Esophagus squamous epithelium (tissue), 5 donors: ENCODE measurements at regions not wholly inside any gene's neighbourhood (a gene's known extent, or its start where the extent isn't known, plus 50 kb on each side); places are given as distances from the start of the nearest gene placed in this dataset.

ENCODE experiments used
- DNase-seq: peaks from one replicate; lab custom pipeline; 2025; lab: John Stamatoyannopoulos, UW
- H3K27ac ChIP-seq, 4 donors: fragments of 200-600 bp; sonication (generic); one replicate each; pipeline ENCODE4 v1.5.1; 2016 to 2019; ENCODE audit warnings: mild to moderate bottlenecking in 1 of 4
- H3K27me3 ChIP-seq, 4 donors: fragments of 200-600 bp; sonication (generic); 1 replicate in 3 of 4; 2 replicates in 1 of 4; pipeline versions ENCODE4 v1.5.1 to v1.6.0; 2017 to 2021; ENCODE audit warnings: antibody characterized with exemption in 1 of 4
- H3K36me3 ChIP-seq, 3 donors: fragments of 200-600 bp; sonication (generic); one replicate each; pipeline ENCODE4 v1.5.1; 2016 to 2019
- H3K4me1 ChIP-seq, 3 donors: fragments of 200-600 bp; sonication (generic); one replicate each; pipeline ENCODE4 v1.5.1; 2017 to 2019
- H3K4me3 ChIP-seq, 4 donors: fragments of 200-600 bp; sonication (generic); 1 replicate in 3 of 4; 2 replicates in 1 of 4; pipeline ENCODE4 v1.5.1; 2016 to 2019; ENCODE audit warnings: mild to moderate bottlenecking in 2 of 4, moderate library complexity in 1 of 4
- H3K9me3 ChIP-seq, 3 donors: fragments of 200-600 bp; sonication (generic); one replicate each; pipeline ENCODE4 v1.5.1; 2016 to 2019
- POLR2A ChIP-seq, 4 donors: fragments of 450-650 bp; IDR thresholded peaks; one replicate each; pipeline ENCODE4 v1.6.1; 2017; ENCODE audit warnings: antibody characterized with exemption in 4 of 4, mild to moderate bottlenecking in 4 of 4, moderate library complexity in 3 of 4
- WGBS, 2 donors: methylation state at CpG; one replicate each; pipeline ENCODE4 v1.1.5; 2018; 5-methylcytosine and 5-hydroxymethylcytosine counted together
- intact Hi-C: fragments of 100-400 bp; cut with DNase I; formaldehyde crosslinking; loops from one replicate; pipeline ENCODE4 v1.15.0; 2022
- TF ChIP-seq, protein P1 (sequence below), 6 experiments: fragments of 450-650 bp in 4 of 6; fragments of 200-600 bp in 2 of 6; sonication (generic) in 2 of 6; IDR thresholded peaks; one replicate each; pipeline ENCODE4 v1.5.1; 2016 to 2019; ENCODE audit warnings: antibody characterized with exemption in 6 of 6, mild to moderate bottlenecking in 4 of 6, moderate library complexity in 4 of 6
- donor health status: DM: yes; HTN: yes; CAD: no.

DNA sequence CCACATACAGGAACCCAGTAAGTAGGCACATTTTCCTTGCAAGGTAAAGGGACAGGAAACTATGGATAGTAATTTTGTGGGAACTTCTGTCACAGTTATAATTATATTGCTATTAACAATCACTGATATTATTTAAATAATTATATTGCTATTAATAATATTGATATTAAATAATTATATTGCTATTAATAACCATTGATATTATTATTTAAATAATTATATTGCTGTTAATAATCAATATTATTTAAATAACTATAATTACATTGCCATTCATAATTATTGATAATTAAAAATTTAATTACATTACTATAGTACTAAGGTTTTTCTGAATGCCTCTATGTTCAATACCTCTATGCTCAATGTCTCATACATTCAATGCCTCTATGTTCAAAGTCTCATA lies 385.6 kb upstream of the SGCD start:
- no peak overlapping the region for H3K27ac ChIP-seq
- no peaks in the 10 kb centered on the region for H3K27me3 ChIP-seq
- no peak for TF ChIP-seq POLR2A (IDR thresholded peaks at IDR 0.05)
- TF ChIP-seq, protein P1, sequence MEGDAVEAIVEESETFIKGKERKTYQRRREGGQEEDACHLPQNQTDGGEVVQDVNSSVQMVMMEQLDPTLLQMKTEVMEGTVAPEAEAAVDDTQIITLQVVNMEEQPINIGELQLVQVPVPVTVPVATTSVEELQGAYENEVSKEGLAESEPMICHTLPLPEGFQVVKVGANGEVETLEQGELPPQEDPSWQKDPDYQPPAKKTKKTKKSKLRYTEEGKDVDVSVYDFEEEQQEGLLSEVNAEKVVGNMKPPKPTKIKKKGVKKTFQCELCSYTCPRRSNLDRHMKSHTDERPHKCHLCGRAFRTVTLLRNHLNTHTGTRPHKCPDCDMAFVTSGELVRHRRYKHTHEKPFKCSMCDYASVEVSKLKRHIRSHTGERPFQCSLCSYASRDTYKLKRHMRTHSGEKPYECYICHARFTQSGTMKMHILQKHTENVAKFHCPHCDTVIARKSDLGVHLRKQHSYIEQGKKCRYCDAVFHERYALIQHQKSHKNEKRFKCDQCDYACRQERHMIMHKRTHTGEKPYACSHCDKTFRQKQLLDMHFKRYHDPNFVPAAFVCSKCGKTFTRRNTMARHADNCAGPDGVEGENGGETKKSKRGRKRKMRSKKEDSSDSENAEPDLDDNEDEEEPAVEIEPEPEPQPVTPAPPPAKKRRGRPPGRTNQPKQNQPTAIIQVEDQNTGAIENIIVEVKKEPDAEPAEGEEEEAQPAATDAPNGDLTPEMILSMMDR (IDR thresholded peaks at IDR 0.05), result no peak
- no peaks in the 10 kb centered on the region for H3K36me3 ChIP-seq
- no peak overlapping the region for H3K4me3 ChIP-seq
- DNase-seq, result no peak
- no peaks in the 10 kb centered on the region for H3K9me3 ChIP-seq
- H3K4me1 ChIP-seq, result no peaks in the 10 kb centered on the region
- intact Hi-C loops, result loop anchor here (5.0 kb wide), 1 partner anchor 876 kb away; no protein-coding TSS in a partner anchor

DNA sequence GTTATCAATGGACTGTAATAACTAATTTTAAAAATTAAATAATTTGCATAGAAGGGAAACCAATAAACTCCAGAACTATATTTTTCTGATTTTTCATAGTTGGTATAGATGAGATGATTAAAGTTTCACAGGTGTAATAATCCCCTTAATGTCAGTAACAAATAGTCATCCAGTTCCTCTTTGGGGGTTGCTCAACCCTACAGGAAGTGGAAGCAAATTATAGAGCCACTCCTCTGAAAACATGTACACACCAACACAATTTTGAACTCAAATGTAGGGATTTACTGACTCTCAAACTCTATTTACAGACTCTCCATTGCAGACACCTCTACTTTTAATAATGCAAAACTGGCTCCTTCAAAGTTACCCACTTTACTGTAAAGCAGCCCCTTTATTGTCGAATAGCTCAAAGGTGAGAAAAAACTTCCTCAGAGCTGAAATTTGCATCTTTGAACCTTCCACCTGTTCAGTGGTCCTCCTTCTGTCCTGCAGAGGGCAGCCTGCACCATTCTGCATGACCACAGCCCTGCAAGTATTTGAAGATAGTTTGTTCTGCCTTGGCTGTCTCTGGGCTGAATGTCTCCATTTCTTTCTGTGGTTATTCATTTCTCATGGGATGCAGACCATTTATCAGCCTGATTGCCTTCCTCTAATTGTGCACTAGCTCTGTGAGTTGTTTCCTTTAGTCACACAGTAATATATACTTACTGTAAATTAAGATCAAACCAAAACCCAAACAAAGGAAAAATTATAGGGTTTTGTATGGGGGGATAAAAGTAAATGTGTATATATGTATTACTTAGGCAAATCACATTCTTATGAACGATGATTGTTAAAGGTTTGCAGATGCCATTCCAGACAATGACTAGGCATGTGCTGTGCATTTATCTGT lies 383.2 kb upstream of the SGCD start:
- Histone ChIP-seq H3K9me3 (no peaks in the 10 kb centered on the region), H3K36me3 (no peaks in the 10 kb centered on the region), H3K4me1 (no peaks in the 10 kb centered on the region), H3K27me3 (no peaks in the 10 kb centered on the region), H3K4me3 (no peak overlapping the region), H3K27ac (no peak overlapping the region)
- intact Hi-C loops, result loop anchor here (5.0 kb wide), 1 partner anchor 874 kb away; no protein-coding TSS in a partner anchor
- no peak for TF ChIP-seq POLR2A (IDR thresholded peaks at IDR 0.05)
- TF ChIP-seq, protein P1 (IDR thresholded peaks at IDR 0.05), result peak; percentile 20 to 58 (median 44)
- 11 to 16% methylated on average over 2 of the region's 2 CpGs for WGBS, 2 donors
- DNase-seq, result no peak

GRCh38 chr5:155947394-155948062 lies 379.4 kb upstream of the SGCD start:
- Histone ChIP-seq H3K9me3 (no peaks in the 10 kb centered on the region), H3K4me1 (no peaks in the 10 kb centered on the region), H3K27ac (no peak overlapping the region), H3K4me3 (no peak overlapping the region), H3K36me3 (no peaks in the 10 kb centered on the region), H3K27me3 (no peaks in the 10 kb centered on the region)
- no peak for TF ChIP-seq POLR2A (IDR thresholded peaks at IDR 0.05)
- TF ChIP-seq, protein P1 (IDR thresholded peaks at IDR 0.05), result no peak
- no peak for DNase-seq
- 56 to 57% methylated on average over 4 of the region's 4 CpGs for WGBS, 2 donors
- intact Hi-C loops, result no loop called here

- no peak for DNase-seq
- H3K27me3 ChIP-seq, result no peaks in the 10 kb centered on the region
- H3K36me3 ChIP-seq, result no peaks in the 10 kb centered on the region
- intact Hi-C loops, result no loop called here
- H3K9me3 ChIP-seq, result no peaks in the 10 kb centered on the region
- H3K4me1 ChIP-seq, result no peaks in the 10 kb centered on the region
- 72 to 86% methylated on average over 3 of the region's 3 CpGs for WGBS, 2 donors
- H3K4me3 ChIP-seq, result no peak overlapping the region
- TF ChIP-seq POLR2A (IDR thresholded peaks at IDR 0.05), result no peak
- TF ChIP-seq, protein P1 (IDR thresholded peaks at IDR 0.05), result no peak
- no peak overlapping the region for H3K27ac ChIP-seq
Measured at GRCh38 chr5:155948576-155948975, 378.4 kb upstream of the SGCD start.

DNA sequence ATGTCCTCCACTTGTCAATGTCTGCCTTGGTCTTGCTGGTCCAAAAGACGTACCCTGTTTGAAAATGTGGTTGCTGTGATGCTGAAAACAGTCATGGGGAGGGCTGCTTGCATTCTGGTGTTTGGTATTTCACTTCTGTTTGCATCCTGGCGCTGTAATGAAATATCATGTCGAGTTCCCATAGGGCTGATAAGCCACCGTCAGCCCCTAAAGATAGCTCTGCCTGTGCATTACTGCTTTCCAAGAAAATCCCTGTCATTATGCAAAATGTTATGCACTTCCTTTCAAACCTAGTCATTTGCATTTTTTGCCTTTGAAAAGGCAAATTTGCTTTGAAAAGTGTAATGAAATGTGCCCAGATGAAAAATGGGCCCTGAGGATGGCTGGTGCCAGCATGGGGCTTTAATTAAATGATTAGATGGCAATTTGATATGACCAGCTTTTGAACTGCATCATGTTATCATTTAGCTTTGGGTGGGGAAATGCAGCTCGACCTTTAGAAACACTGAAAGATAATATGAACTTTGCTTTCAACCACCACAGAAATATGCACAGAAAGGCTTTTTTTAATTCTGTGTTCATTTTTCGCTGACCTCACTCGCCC lies 374.4 kb upstream of the SGCD start:
- Histone ChIP-seq H3K9me3 (no peaks in the 10 kb centered on the region), H3K4me1 (no peaks in the 10 kb centered on the region), H3K4me3 (no peak overlapping the region), H3K27me3 (no peaks in the 10 kb centered on the region), H3K36me3 (no peaks in the 10 kb centered on the region), H3K27ac (no peak overlapping the region)
- intact Hi-C loops, result no loop called here
- WGBS, 2 donors, result 54 to 57% methylated on average over 7 of the region's 7 CpGs
- TF ChIP-seq, protein P1 (IDR thresholded peaks at IDR 0.05), result no peak
- TF ChIP-seq POLR2A (IDR thresholded peaks at IDR 0.05), result no peak
- no peak for DNase-seq
